Aorta (tissue), 5 donors: ENCODE measurements at regions not wholly inside any gene's neighbourhood (a gene's known extent, or its start where the extent isn't known, plus 50 kb on each side); places are given as distances from the start of the nearest gene placed in this dataset.
"Not testable (repeated sequence)": the region's sequence is repeated elsewhere in the genome, so short reads cannot be mapped to it uniquely, and the experiment has no call there.

Experiments used
- ATAC-seq: fragments of 200-7000 bp; cut with Tn5 transposase; one replicate; pipeline ENCODE4 v1.9.1; 2022; ENCODE audit warnings: moderate library complexity; ENCODE audit not compliant: low FRiP score
- DNase-seq, 2 donors: peaks; one replicate each; pipeline ENCODE4 v3.0.0-alpha.2; 2020
- H3K27ac ChIP-seq, 2 donors: one replicate each; pipeline ENCODE4 v1.5.1; 2013; ENCODE audit warnings: low read length in 2 of 2, mild to moderate bottlenecking in 2 of 2, moderate library complexity in 2 of 2, control low read depth in 1 of 2, inconsistent platforms in 1 of 2, low read depth in 1 of 2
- H3K27me3 ChIP-seq, 2 donors: one replicate each; pipeline ENCODE4 v1.6.1; 2013; ENCODE audit warnings: control low read depth in 1 of 2, low read length in 1 of 2, mild to moderate bottlenecking in 1 of 2, moderate library complexity in 1 of 2; ENCODE audit not compliant: insufficient read depth in 2 of 2, control insufficient read depth in 1 of 2
- H3K36me3 ChIP-seq, 2 donors: one replicate each; pipeline ENCODE4 v1.6.1; 2013; ENCODE audit warnings: control low read depth in 1 of 2, low read length in 1 of 2, mild to moderate bottlenecking in 1 of 2; ENCODE audit not compliant: insufficient read depth in 2 of 2, control insufficient read depth in 1 of 2
- H3K4me1 ChIP-seq, 2 donors: one replicate each; pipeline ENCODE4 v1.6.1; 2013; ENCODE audit warnings: low read length in 2 of 2, control low read depth in 1 of 2, mild to moderate bottlenecking in 1 of 2, moderate library complexity in 1 of 2; ENCODE audit not compliant: insufficient read depth in 2 of 2, control insufficient read depth in 1 of 2
- H3K4me3 ChIP-seq, 2 donors: one replicate each; pipeline ENCODE4 v1.5.1; 2013; ENCODE audit warnings: low read length in 2 of 2, control low read depth in 1 of 2, mild to moderate bottlenecking in 1 of 2
- H3K9me3 ChIP-seq: one replicate; pipeline ENCODE4 v1.6.1; 2013; ENCODE audit warnings: mild to moderate bottlenecking, low read length; ENCODE audit not compliant: control insufficient read depth
- WGBS, 2 donors: extraction: QIAGEN DNeasy Blood & Tissue Kit; methylation state at CpG; one replicate each; pipeline ENCODE4 v1.1.7; 2013; 5-methylcytosine and 5-hydroxymethylcytosine counted together
- intact Hi-C, 2 donors: fragments of 100-400 bp; cut with DNase I; formaldehyde crosslinking; loops; one replicate each; pipeline versions ENCODE4 v1.14.2 to v1.15.0; 2022
- donor health status: healthy with polysubstance abuse.
- donor health status: Bipolar disorder and iron deficiency.
- donor health status: DM: no; HTN: no; CAD: no.
- donor health status: DM: no; HTN: no; CAD: no.
- donor health status: DM: yes; HTN: yes; CAD: no.

DNA sequence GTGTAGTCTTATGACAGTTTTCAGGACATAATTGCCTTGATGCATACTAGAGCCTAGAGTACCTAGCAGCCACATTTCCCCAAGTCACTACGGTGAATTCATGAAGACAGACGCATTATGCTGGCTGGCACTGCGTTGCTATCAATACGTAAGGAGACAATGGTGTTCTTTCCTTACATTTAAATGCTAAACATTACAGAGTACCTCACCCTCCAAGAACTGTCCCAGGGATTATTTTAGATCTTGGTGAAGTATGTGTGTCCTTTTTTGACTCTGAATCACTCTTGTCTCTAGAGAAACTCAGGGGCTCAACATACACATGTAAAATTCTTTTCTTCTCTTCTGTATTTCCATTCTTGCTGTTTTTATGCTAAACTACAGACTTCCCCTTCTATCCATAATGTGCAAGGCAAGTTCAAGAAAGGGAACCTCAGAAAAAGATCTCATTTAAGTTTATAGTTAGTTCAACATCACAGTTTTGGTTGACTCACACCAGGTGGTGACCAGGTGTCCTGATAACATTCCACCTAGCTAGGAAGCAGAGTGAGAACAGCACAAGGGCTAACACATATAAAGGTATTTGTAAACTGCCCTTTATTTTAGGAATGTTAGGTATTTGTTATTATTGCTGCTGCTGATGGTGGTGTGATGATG, 212.4 kb upstream of the HNRNPA3 start:
- no peak for DNase-seq
- 61 to 66% methylated on average over 4 of the region's 4 CpGs for WGBS, 2 donors
- no peak for ATAC-seq
- H3K9me3 ChIP-seq: no peaks in the 10 kb centered on the region
- no peak overlapping the region for H3K4me3 ChIP-seq
- no peak overlapping the region for H3K27ac ChIP-seq
- H3K27me3 ChIP-seq: no peaks in the 10 kb centered on the region
- H3K4me1 ChIP-seq: no peaks in the 10 kb centered on the region
- intact Hi-C loops: no loop called here
- H3K36me3 ChIP-seq: no peaks in the 10 kb centered on the region

DNA sequence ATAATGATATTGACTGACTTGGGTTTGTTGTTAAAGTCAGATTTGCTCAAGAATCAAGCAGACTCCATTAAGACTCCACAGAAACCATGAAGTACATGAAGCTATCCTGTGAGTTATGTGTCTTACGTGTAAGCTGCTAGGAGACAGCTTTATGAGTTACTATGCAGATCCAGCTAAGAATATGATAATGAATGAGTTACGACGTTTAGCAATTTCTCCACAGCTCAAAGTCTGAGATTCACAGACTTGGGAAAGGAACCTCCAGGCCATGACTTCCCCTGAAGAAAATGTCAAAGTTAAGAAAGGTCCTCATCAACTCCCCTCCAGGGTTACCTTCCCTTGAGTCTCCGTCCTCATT, 211.9 kb upstream of the HNRNPA3 start:
- DNase-seq (no peak), ATAC-seq (no peak)
- Histone ChIP-seq H3K27ac (no peak overlapping the region), H3K36me3 (no peaks in the 10 kb centered on the region), H3K4me1 (no peaks in the 10 kb centered on the region), H3K27me3 (no peaks in the 10 kb centered on the region), H3K4me3 (no peak overlapping the region), H3K9me3 (no peaks in the 10 kb centered on the region)
- intact Hi-C loops: no loop called here
- 70 to 72% methylated on average over 4 of the region's 4 CpGs for WGBS, 2 donors

- Histone ChIP-seq H3K4me1 (no peaks in the 10 kb centered on the region), H3K9me3 (no peaks in the 10 kb centered on the region), H3K4me3 (no peak overlapping the region), H3K36me3 (no peaks in the 10 kb centered on the region), H3K27me3 (no peaks in the 10 kb centered on the region), H3K27ac (no peak overlapping the region)
- WGBS, 2 donors: 72 to 78% methylated on average over 2 of the region's 2 CpGs
- intact Hi-C loops: no loop called here
- ATAC-seq: no peak
- DNase-seq: no peak
These were observed 211.3 kb upstream of the HNRNPA3 start for GRCh38 chr2:177001334-177001733.

DNA sequence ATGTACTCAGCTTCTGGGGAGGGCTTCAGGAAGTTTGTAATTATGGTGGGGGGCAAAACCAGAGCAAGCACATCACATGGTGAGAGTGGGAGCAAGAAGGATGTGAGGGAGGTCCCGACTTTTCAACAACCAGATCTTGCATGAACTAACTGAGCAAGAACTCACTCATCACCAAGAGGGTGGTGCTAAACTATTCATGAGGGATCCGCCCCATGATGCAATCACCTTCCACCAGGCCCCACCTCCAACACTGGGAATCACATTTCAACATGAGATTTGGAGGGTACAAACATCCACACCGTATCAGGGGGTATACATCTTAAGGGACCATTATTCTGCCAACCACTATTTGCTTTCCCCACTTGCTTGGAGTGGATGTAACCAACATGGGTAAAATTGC, 209.6 kb upstream of the HNRNPA3 start:
- H3K4me1 ChIP-seq: no peaks in the 10 kb centered on the region

DNA sequence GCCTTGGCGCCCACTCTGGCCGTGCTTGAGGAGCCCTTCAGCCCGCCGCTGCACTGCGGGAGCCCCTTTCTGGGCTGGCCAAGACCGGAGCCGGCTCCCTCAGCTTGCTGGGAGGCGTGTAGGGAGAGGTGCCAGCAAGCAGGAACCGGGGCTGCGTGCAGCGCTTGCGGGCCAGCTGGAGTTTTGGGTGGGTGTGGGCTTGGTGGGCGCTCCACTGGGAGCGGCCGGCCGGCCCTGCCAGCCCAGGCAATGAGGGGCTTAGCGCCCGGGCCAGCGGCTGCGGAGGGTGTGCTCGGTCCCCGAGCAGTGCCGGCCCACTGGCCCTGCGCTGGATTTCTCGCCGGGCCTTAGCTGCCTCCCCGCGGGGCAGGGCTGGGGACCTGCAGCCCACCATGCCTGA, 204.9 kb upstream of the HNRNPA3 start:
- ATAC-seq, H3K27ac ChIP-seq, H3K9me3 ChIP-seq, DNase-seq, H3K27me3 ChIP-seq, H3K4me1 ChIP-seq, H3K36me3 ChIP-seq, intact Hi-C loops, H3K4me3 ChIP-seq: not testable (repeated sequence)
- WGBS, 2 donors: 97 to 99% methylated on average over 28 of the region's 28 CpGs

More for the DNA sequence above, 209.6 kb upstream of the HNRNPA3 start:
- no peak for DNase-seq
- Histone ChIP-seq H3K9me3 (no peaks in the 10 kb centered on the region), H3K27ac (no peak overlapping the region), H3K4me3 (no peak overlapping the region), H3K27me3 (no peaks in the 10 kb centered on the region), H3K36me3 (no peaks in the 10 kb centered on the region)
- WGBS, 2 donors: 84 to 89% methylated on average over 3 of the region's 3 CpGs
- intact Hi-C loops: no loop called here
- ATAC-seq: no peak

DNA sequence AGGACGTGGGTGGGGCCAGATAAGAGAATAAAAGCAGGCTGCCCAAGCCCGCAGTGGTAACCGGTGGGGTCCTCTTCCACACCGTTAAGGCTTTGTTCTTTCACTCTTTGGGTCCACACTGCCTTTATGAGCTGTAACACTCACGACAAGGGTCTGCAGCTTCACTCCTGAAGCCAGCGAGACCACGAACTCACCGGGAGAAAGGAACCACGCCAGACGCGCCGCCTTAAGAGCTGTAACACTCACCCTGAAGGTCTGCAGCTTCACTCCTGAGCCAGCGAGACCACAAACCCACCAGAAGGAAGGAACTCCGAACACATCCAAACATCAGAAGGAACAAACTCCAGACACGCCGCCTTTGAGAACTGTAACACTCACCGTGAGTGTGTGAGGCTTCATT, 203.9 kb upstream of the HNRNPA3 start:
- intact Hi-C loops, H3K9me3 ChIP-seq, H3K4me3 ChIP-seq, ATAC-seq, H3K27ac ChIP-seq, H3K4me1 ChIP-seq, H3K27me3 ChIP-seq, DNase-seq, H3K36me3 ChIP-seq: not testable (repeated sequence)
- 89 to 92% methylated on average over 17 of the region's 17 CpGs for WGBS, 2 donors

GRCh38 chr2:177010146-177010545, 202.4 kb upstream of the HNRNPA3 start:
- 51 to 54% methylated on average over 6 of the region's 6 CpGs for WGBS, 2 donors
- intact Hi-C loops: no loop called here
- Histone ChIP-seq H3K27me3 (peaks cover 0 to 2% of the 10 kb centered on the region in 2 donors), H3K36me3 (no peaks in the 10 kb centered on the region), H3K9me3 (peaks cover 2% of the 10 kb centered on the region), H3K4me1 (no peaks in the 10 kb centered on the region), H3K4me3 (no peak overlapping the region), H3K27ac (no peak overlapping the region)
- ATAC-seq: no peak
- no peak for DNase-seq

- DNase-seq: no peak
- peaks cover 0 to 2% of the 10 kb centered on the region in 2 donors for H3K27me3 ChIP-seq
- intact Hi-C loops: no loop called here
- H3K36me3 ChIP-seq: no peaks in the 10 kb centered on the region
- 0% methylated on average over 1 of the region's 1 CpG for WGBS, 2 donors
- ATAC-seq: no peak
- H3K4me3 ChIP-seq: no peak overlapping the region
- H3K4me1 ChIP-seq: no peaks in the 10 kb centered on the region
- no peak overlapping the region for H3K27ac ChIP-seq
- peaks cover 2% of the 10 kb centered on the region for H3K9me3 ChIP-seq
These were observed 201.7 kb upstream of the HNRNPA3 start for GRCh38 chr2:177010861-177011260.

- intact Hi-C loops: no loop called here
- H3K4me3 ChIP-seq: no peak overlapping the region
- H3K27me3 ChIP-seq: peaks cover 0 to 3% of the 10 kb centered on the region in 2 donors
- DNase-seq: no peak
- H3K27ac ChIP-seq: no peak overlapping the region
- H3K9me3 ChIP-seq: peaks cover 2% of the 10 kb centered on the region
- ATAC-seq: no peak
- H3K4me1 ChIP-seq: no peaks in the 10 kb centered on the region
- no peaks in the 10 kb centered on the region for H3K36me3 ChIP-seq
These were observed 197.6 kb upstream of the HNRNPA3 start for GRCh38 chr2:177014946-177015345.
